GM23338 (cell line): ENCODE measurements at regions not wholly inside any gene's neighbourhood (a gene's known extent, or its start where the extent isn't known, plus 50 kb on each side); places are given as distances from the start of the nearest gene placed in this dataset.

Experiments used
- CTCF ChIP-seq, 2 experiments: fragments of 200-600 bp in 1 of 2; sonication (generic) in 1 of 2; conservative IDR thresholded peaks; 2 replicates each; pipeline versions ENCODE4 v1.5.1 to v1.6.1; 2016 to 2017; ENCODE audit warnings: antibody characterized with exemption in 2 of 2, low read depth in 2 of 2, mild to moderate bottlenecking in 2 of 2, moderate library complexity in 1 of 2
- EZH2 ChIP-seq: fragments of 200-600 bp; sonication (generic); IDR thresholded peaks from one replicate; pipeline ENCODE4 v1.8.0; 2017; ENCODE audit warnings: antibody characterized with exemption, mild to moderate bottlenecking, low read depth; ENCODE audit not compliant: unreplicated experiment
- EZH2phosphoT487 ChIP-seq: fragments of 200-600 bp; sonication (generic); IDR thresholded peaks from one replicate; pipeline ENCODE4 v1.8.1; 2018; ENCODE audit warnings: antibody characterized with exemption; ENCODE audit not compliant: unreplicated experiment
- POLR2AphosphoS5 ChIP-seq: IDR thresholded peaks from 2 replicates; pipeline ENCODE4 v1.6.1; 2016; ENCODE audit warnings: antibody characterized with exemption, low read depth
- REST ChIP-seq: IDR thresholded peaks from one replicate; pipeline ENCODE4 v1.6.1; 2018; ENCODE audit warnings: antibody characterized with exemption; ENCODE audit not compliant: unreplicated experiment
- ZNF331 ChIP-seq: fragments of 250-450 bp; sonication (Bioruptor Pico); IDR thresholded peaks from 2 replicates; pipeline ENCODE4 v1.5.0; 2020; ENCODE audit warnings: low read depth, mild to moderate bottlenecking, moderate library complexity

GRCh38 chr7:130970196-130970595 lies 236.2 kb upstream of the KLF14 start:
- TF ChIP-seq CTCF (conservative IDR thresholded peaks at IDR 0.05; ENCODE audit: low read depth in 2 of 2) (no peak), POLR2AphosphoS5 (no peak), EZH2 (no peak), ZNF331 (CRISPR knock-in tag) (no peak), REST (no peak), EZH2phosphoT487 (no peak)
